GM04503 (cell line): ENCODE measurements at regions not wholly inside any gene's neighbourhood (a gene's known extent, or its start where the extent isn't known, plus 50 kb on each side); places are given as distances from the start of the nearest gene placed in this dataset.

Source experiments
- DNase-seq: peaks from one replicate; pipeline ENCODE4 v3.0.0-alpha.2; 2012; ENCODE audit warnings: low read depth

- no peak for DNase-seq
These were observed 88.0 kb downstream of the SOX9 start for GRCh38 chr17:72208832-72209231.

GRCh38 chr17:72212041-72212440, 91.2 kb downstream of the SOX9 start:
- no peak for DNase-seq

- no peak for DNase-seq
These were observed 94.7 kb downstream of the SOX9 start for GRCh38 chr17:72215490-72215889.

- no peak for DNase-seq
These were observed 95.1 kb downstream of the SOX9 start for GRCh38 chr17:72215928-72216327.

DNA sequence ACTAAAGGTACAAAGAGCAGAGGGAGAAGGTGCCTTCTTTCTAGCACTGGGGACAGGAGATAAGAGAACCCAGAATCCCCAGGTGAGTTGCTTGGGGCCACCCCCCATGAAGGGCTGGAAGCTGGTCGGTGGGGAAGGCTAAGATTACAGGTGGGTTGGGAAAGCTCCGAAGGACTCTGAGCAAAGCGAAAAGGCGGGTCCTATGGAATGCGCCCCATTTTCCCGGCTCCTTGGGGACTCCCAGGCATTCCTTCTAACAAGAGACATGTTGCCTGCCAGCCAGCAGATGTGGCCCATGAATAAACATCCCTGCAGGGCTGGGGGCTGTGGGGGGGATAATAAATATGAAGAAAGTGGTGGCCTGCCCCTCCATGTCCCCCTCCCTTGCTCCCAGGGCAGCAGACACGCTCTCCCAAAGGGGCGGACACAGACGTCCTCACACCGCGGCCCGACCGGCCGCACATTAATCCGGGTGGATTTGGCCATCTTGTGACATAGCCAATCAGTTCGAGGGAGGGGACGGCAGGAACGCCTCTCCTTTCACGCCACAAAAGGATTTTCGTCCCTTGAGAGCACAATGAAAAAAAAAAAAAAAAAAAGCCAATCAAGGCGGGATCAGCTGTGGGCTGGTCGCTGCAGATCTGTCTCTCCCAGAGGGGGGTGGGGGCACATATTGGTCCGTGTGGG, 98.5 kb downstream of the SOX9 start:
- DNase-seq, result no peak

GRCh38 chr17:72219824-72220493, 99.1 kb downstream of the SOX9 start:
- no peak for DNase-seq

DNA sequence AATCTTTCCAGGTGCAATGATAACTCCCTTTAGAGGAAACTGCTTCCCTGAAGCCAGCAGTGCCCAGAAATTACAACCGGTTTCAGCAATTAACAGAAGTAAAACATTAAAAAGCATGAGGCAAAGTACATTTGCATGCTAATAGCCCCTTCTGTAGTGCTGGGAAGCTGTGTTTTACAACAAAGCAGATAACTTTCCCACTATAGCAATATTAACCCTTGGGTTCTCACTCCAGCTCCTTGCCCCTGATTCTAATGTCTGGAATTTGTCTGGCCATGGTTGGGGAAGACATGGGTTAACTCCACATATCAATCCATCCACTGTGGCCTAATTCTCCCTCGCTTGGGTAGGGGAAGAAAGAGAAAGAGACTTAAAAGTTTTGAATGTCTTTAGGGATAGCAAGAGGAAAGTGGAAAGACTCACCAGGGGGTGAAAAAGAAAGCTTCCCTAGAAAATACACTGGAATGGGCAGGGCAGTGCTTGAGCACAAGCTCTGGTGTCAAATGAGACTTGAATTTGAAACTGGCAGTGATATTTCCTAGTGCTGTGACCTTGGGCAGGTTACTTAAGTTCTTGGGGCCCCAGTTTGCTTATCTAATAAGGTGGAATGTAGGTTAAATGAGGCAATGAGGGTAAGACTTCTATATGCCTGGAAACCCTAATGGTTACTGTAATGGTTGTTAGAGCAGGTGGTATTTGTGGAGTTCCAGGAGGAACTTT, 102.0 kb downstream of the SOX9 start:
- DNase-seq, result no peak

GRCh38 chr17:72223866-72224291, 103.1 kb downstream of the SOX9 start:
- DNase-seq, result no peak

DNA sequence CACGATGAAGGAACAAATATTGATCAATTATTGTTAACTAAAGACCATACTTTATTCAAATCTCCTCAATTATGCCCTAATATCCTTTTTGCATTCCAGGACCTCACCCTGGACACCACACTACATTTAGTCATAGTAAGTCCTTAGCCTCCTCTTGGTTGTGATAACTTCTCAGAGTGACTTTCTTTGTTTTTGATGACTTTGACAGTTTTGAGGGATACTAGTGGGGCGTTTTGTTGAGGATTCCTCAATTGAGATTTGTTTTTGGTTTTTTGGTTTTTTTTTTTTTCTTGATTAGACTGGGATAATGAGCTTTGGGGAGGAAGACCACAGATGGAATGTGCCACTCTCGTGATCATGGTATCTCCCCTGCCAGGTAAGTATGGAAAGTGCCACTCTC, 105.5 kb downstream of the SOX9 start:
- DNase-seq, result no peak

- no peak for DNase-seq
These were observed 113.2 kb downstream of the SOX9 start for GRCh38 chr17:72233986-72234385.

DNA sequence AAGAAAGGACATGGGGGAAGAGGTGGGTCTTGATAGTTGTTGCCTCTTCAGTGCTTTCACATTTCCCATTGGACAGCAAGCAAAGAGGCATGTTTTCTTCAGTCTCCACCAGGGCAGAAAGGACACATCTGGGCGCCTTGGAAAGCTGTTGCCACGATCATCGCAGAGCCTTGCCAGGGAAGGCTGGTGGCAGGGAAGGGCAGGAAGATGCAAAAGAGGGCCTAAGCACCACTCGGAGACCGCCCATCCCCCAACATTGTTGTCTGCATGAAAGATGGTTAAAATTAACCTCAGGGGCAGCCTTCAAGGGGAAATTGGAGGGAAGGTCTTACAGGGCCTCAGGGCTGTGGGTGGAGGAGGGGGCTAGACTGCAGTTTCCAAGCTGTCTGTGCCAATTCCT, 114.2 kb downstream of the SOX9 start:
- DNase-seq, result no peak

DNA sequence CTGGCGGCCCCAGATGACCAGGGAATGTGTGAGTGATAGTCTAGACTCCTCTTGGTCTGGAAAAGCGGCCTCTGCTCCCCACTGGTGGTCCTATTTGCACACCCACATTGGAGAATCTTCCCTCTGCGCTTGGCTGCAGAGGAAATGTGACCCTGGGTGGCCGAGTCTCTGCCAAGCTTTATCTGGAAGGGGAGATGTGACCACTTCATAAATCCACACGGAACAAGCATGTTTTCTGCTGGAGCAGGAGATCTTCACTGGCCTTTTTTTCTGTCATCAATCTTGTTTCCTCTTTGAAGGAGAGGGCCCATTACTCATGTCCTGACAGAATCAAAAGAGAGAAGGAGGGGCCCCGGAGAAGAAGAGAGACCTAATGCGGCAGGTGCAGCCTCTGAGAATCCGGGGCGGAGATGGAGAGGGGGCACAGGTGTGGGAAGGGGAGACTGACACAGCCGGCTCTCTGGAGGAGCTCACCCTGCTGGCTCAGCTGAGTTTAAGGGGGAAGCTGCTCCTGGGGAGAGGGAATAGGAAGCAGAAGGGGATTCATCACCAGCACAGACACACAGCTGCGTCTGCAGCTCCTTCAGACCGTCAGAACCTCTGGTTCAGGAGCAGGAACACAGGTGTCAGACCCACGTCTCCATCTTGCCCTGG, 116.3 kb downstream of the SOX9 start:
- no peak for DNase-seq

- no peak for DNase-seq
These were observed 117.4 kb downstream of the SOX9 start for GRCh38 chr17:72238157-72238673.

GRCh38 chr17:72239548-72239947, 118.7 kb downstream of the SOX9 start:
- no peak for DNase-seq

GRCh38 chr17:72240333-72240732, 119.5 kb downstream of the SOX9 start:
- DNase-seq, result no peak

DNA sequence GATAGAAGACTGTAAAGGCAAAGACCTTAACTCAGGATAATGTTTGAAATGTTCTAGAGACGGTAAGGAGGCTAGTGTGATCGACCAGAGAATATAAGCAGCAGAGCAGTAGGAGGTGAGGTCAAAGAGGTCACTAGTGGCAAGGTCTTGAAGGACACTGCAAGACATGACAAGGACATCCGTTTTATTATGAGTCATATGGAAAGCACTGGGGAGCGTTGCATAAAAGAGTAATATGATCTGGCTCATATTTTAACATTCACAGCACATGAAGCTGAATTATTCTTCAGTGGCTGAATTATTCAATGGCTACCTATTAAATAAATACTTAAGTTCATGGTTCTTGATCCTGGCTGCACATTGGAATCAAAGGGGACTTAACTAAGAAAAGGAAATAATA, 123.7 kb downstream of the SOX9 start:
- DNase-seq, result no peak

- DNase-seq, result no peak
These were observed 124.1 kb downstream of the SOX9 start for GRCh38 chr17:72244956-72245355.

GRCh38 chr17:72249441-72249840, 128.6 kb downstream of the SOX9 start:
- no peak for DNase-seq

- DNase-seq, result no peak
These were observed 129.4 kb downstream of the SOX9 start for GRCh38 chr17:72250206-72250605.

- no peak for DNase-seq
These were observed 132.8 kb downstream of the SOX9 start for GRCh38 chr17:72253597-72253996.

GRCh38 chr17:72254808-72255449, 134.1 kb downstream of the SOX9 start:
- DNase-seq, result no peak

DNA sequence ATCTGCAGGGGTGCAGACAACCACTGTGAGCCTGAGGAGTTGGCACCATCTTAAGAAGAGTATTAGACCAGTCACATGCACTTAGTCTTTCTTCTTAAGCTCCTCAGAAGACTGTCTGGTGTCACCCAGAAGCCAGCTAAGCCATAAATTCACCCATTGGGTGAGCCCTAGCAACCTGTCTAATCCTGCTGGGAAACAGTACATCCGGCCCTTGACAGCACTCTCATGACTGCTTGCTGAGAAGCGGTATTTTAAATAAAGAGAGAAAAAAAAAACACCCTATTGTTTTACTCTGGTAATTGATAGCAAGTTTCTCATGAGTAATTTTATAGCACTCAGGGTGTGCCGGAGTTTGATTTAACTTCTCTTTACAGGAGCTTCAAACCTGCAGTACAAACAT, 134.7 kb downstream of the SOX9 start:
- no peak for DNase-seq
